ENCODE measurements at regions not wholly inside any gene's neighbourhood (a gene's known extent, or its start where the extent isn't known, plus 50 kb on each side); places are given as distances from the start of the nearest gene placed in this dataset.
"Not testable (repeated sequence)": the region's sequence is repeated elsewhere in the genome, so short reads cannot be mapped to it uniquely, and the experiment has no call there.

GRCh38 chr7:101744588-101744987 is 72.8 kb upstream of the CUX1 start:
- no peak for DNase-seq

GRCh38 chr7:101746314-101746713 is 71.1 kb upstream of the CUX1 start:
- DNase-seq = no peak

- no peak for DNase-seq
Observed at GRCh38 chr7:101747053-101747878, 70.2 kb upstream of the CUX1 start.

- DNase-seq = no peak
Observed at GRCh38 chr7:101747879-101748345, 69.5 kb upstream of the CUX1 start.

- DNase-seq = no peak
Observed at GRCh38 chr7:101749891-101750290, 67.5 kb upstream of the CUX1 start.

- DNase-seq = no peak
Observed at GRCh38 chr7:101753316-101753715, 64.1 kb upstream of the CUX1 start.

- DNase-seq = peak; percentile 44
Observed at GRCh38 chr7:101754424-101755159, 62.8 kb upstream of the CUX1 start.

GRCh38 chr7:101757879-101758278 is 59.5 kb upstream of the CUX1 start:
- no peak for DNase-seq

GRCh38 chr7:101758519-101758918 is 58.9 kb upstream of the CUX1 start:
- DNase-seq = not testable (repeated sequence)

GRCh38 chr7:101764221-101764620 is 53.2 kb upstream of the CUX1 start:
- DNase-seq = no peak

- no peak for DNase-seq
Observed at GRCh38 chr7:101767544-101767943, 49.9 kb upstream of the CUX1 start.

All from activated CD4-positive, alpha-beta T cell treated with anti-CD3 and anti-CD28 coated beads, Interleukin-2, Interleukin-6, amounts not matched to agents 100 ng/mL and 50 ng/mL, durations not matched to agents 16 hours and 8 hours (primary cell).